HEK293 (cell line): ENCODE measurements at regions not wholly inside any gene's neighbourhood (a gene's known extent, or its start where the extent isn't known, plus 50 kb on each side); places are given as distances from the start of the nearest gene placed in this dataset.

Experiments
- ZBTB7A ChIP-seq: fragments of 450-650 bp; formaldehyde crosslinking; IDR thresholded peaks from 2 replicates; pipeline ENCODE4 v1.5.1; 2016; ENCODE audit warnings: low read depth, missing biosample characterization, missing genetic modification characterization
- ZBTB8A ChIP-seq: fragments of 450-650 bp; formaldehyde crosslinking; IDR thresholded peaks from 2 replicates; pipeline ENCODE4 v1.5.1; 2016; ENCODE audit warnings: missing biosample characterization, missing genetic modification characterization
- ZIC2 ChIP-seq: fragments of 450-650 bp; formaldehyde crosslinking; IDR thresholded peaks from 2 replicates; pipeline ENCODE4 v1.5.1; 2016; ENCODE audit warnings: missing biosample characterization, missing genetic modification characterization
- ZNF785 ChIP-seq: fragments of 450-650 bp; formaldehyde crosslinking; IDR thresholded peaks from 2 replicates; pipeline ENCODE4 v1.5.1; 2016; ENCODE audit warnings: missing biosample characterization, missing genetic modification characterization
- TF ChIP-seq, protein P1 (sequence below): fragments of 450-650 bp; formaldehyde crosslinking; IDR thresholded peaks from 2 replicates; pipeline ENCODE4 v1.5.1; 2016; ENCODE audit warnings: missing biosample characterization, missing genetic modification characterization
- TF ChIP-seq, protein P2 (sequence below): fragments of 450-650 bp; formaldehyde crosslinking; IDR thresholded peaks from 2 replicates; pipeline ENCODE4 v1.5.1; 2016; ENCODE audit warnings: missing biosample characterization, missing genetic modification characterization

DNA sequence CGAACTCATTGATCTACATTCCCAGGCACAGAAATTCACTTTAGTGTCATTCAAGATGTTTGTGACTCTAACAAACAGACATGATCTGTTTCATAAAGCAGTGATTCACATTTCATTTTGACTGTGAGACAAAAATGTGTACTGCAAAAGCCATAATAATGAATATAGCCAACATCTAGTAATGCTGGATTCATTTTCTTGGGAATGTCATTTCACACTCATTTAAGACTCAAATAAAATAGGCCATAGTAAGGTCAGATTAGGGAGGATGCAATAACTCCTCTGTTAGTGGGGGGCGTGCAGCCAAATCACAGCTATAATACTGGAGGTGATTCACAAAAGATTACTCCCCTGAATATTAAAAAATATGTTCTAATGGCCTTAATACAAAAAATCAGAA lies 566.6 kb upstream of the ZWINT start:
- TF ChIP-seq ZBTB8A (tag by site-specific recombination) (no peak), ZBTB7A (tag by site-specific recombination) (no peak), ZNF785 (tag by site-specific recombination) (no peak), ZIC2 (tag by site-specific recombination) (no peak)
- TF ChIP-seq, protein P1, sequence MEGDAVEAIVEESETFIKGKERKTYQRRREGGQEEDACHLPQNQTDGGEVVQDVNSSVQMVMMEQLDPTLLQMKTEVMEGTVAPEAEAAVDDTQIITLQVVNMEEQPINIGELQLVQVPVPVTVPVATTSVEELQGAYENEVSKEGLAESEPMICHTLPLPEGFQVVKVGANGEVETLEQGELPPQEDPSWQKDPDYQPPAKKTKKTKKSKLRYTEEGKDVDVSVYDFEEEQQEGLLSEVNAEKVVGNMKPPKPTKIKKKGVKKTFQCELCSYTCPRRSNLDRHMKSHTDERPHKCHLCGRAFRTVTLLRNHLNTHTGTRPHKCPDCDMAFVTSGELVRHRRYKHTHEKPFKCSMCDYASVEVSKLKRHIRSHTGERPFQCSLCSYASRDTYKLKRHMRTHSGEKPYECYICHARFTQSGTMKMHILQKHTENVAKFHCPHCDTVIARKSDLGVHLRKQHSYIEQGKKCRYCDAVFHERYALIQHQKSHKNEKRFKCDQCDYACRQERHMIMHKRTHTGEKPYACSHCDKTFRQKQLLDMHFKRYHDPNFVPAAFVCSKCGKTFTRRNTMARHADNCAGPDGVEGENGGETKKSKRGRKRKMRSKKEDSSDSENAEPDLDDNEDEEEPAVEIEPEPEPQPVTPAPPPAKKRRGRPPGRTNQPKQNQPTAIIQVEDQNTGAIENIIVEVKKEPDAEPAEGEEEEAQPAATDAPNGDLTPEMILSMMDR = no peak
- TF ChIP-seq, protein P2, sequence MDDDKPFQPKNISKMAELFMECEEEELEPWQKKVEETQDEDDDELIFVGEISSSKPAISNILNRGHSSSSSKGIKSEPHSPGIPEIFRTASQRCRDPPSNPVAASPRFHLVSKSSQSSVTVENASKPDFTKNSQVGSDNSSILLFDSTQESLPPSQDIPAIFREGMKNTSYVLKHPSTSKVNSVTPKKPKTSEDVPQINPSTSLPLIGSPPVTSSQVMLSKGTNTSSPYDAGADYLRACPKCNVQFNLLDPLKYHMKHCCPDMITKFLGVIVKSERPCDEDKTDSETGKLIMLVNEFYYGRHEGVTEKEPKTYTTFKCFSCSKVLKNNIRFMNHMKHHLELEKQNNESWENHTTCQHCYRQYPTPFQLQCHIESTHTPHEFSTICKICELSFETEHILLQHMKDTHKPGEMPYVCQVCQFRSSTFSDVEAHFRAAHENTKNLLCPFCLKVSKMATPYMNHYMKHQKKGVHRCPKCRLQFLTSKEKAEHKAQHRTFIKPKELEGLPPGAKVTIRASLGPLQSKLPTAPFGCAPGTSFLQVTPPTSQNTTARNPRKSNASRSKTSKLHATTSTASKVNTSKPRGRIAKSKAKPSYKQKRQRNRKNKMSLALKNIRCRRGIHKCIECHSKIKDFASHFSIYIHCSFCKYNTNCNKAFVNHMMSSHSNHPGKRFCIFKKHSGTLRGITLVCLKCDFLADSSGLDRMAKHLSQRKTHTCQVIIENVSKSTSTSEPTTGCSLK (tag by site-specific recombination) = no peak
